Epithelial cell of esophagus (primary cell): ENCODE measurements at regions not wholly inside any gene's neighbourhood (a gene's known extent, or its start where the extent isn't known, plus 50 kb on each side); places are given as distances from the start of the nearest gene placed in this dataset.

Experiments used
- DNase-seq: peaks from one replicate; pipeline ENCODE4 v3.0.0; 2010; ENCODE audit warnings: low read depth
- H3K4me3 ChIP-seq: 2 replicates; pipeline ENCODE4 v1.5.1; 2011; ENCODE audit warnings: mild to moderate bottlenecking, low read length, control low read depth
- CTCF ChIP-seq: IDR thresholded peaks from 2 replicates; pipeline ENCODE4 v1.5.1; 2011; ENCODE audit warnings: low read depth, mild to moderate bottlenecking, low read length, control low read depth, inconsistent platforms; ENCODE audit not compliant: insufficient read depth; ENCODE audit errors: missing control alignments

DNA sequence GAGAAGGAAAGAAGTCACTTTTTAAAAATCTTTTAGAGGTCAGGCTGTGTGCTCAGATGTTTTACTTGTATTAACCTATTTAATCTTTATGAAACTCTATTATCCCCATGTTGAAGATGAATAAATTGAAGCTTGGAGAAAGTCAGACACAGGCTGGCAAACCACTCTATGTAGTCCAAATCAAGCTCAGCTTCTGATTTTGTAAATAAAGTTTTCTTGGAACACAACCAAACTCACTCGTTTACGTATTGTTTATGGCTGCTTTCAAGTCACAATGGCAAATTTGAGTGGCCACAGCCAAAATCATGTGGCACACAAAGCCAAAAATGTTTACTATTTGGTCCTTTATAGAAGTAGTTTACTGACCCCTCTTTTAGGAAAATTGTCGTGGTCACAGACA is 596.0 kb upstream of the CDH11 start:
- no peak for DNase-seq
- TF ChIP-seq CTCF = no peak
- no peak overlapping the region for H3K4me3 ChIP-seq

- DNase-seq = no peak
- H3K4me3 ChIP-seq = no peak overlapping the region
These were observed 595.2 kb upstream of the CDH11 start for GRCh38 chr16:65716737-65717700.

GRCh38 chr16:65713181-65713808 is 591.4 kb upstream of the CDH11 start:
- no peak for TF ChIP-seq CTCF
- DNase-seq = no peak
- H3K4me3 ChIP-seq = no peak overlapping the region

More at GRCh38 chr16:65716737-65717700, 595.2 kb upstream of the CDH11 start:
- TF ChIP-seq CTCF = no peak

GRCh38 chr16:65710107-65710506 is 588.2 kb upstream of the CDH11 start:
- H3K4me3 ChIP-seq = no peak overlapping the region
- no peak for DNase-seq
- no peak for TF ChIP-seq CTCF

DNA sequence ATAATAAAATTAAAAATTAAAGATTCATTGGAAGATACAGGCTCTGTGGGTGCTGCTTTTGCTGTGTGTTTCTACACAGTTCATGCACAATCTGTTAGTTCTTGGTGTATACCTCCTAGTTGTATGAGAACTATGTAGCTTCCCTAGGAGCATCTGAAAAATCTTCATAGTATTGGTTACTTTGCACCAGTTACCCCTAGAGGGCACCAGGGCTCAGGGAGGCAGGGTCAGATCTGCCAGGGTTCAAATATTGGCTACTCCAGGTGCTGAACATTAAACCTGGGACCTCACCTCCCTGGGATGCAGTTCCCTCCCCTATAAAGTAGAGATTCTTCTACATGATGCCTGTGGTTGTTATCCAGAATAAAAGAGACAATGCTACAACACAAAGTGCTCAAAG is 583.0 kb upstream of the CDH11 start:
- peak; percentile 46 for TF ChIP-seq CTCF
- no peak overlapping the region for H3K4me3 ChIP-seq
- peak; percentile 14 for DNase-seq

- no peak for TF ChIP-seq CTCF
- no peak overlapping the region for H3K4me3 ChIP-seq
- DNase-seq = no peak
These were observed 581.0 kb upstream of the CDH11 start for GRCh38 chr16:65702707-65703402.
